ENCODE measurements at regions not wholly inside any gene's neighbourhood (a gene's known extent, or its start where the extent isn't known, plus 50 kb on each side); places are given as distances from the start of the nearest gene placed in this dataset.

DNA sequence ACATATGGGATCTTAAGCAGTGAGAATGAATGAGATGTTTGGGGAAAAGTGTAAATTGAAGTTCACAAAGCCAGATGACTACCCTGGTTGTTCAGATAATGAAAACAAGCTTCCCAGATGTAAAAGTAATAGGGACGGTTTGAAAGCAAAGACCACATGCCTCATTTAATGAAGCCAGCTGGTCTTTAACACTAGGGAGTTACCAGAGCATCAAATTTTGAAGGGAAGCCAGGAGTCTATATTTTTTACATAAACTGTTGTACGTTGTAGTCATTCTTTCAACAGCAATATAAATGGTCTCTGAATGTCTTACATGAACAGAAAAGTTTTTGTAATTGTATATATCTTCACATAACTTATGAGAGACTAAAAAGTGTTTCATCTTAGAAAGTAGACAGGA lies 2604.5 kb upstream of the PCDH20 start:
- TF ChIP-seq ZFP36 (IDR thresholded peaks at IDR 0.05; ENCODE audit: borderline replicate concordance, low read depth, low read length, partially characterized antibody) (no peak), RAD21 (CRISPR knock-in tag; IDR thresholded peaks at IDR 0.05) (no peak), JUND (CRISPR knock-in tag; IDR thresholded peaks at IDR 0.05) (no peak), RELA (CRISPR knock-in tag; IDR thresholded peaks at IDR 0.05) (no peak), TCF7L2 (IDR thresholded peaks at IDR 0.05; ENCODE audit: low read depth, low read length) (no peak), ZNF101 (CRISPR knock-in tag; IDR thresholded peaks at IDR 0.05; ENCODE audit: borderline replicate concordance, low read depth) (no peak)
